ENCODE measurements at regions not wholly inside any gene's neighbourhood (a gene's known extent, or its start where the extent isn't known, plus 50 kb on each side); places are given as distances from the start of the nearest gene placed in this dataset.
"Not testable (repeated sequence)": the region's sequence is repeated elsewhere in the genome, so short reads cannot be mapped to it uniquely, and the experiment has no call there.

DNA sequence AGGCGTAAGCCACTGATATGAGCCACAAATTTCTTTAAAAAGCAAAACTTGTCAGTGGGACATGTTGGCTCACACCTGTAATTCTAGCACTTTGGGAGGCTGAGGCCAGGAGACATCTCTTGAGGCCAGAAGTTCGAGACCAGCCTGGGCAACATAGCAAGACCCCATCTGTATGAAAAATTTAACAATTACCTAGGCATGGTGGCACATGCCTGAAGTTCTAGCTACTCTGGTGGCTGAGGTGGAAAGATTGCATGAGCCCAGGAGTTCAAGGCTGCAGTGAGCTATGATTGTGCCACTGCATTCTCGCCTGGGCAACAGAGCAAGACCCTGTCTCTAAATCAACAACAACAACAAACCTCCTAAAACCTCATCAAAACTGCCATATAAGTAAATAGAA, 147.6 kb upstream of the BARHL2 start:
- H3K4me3 Mint-ChIP-seq, result no peak overlapping the region
- no peaks in the 10 kb centered on the region for H3K36me3 Mint-ChIP-seq
- H3K27ac Mint-ChIP-seq, result no peak overlapping the region
- peaks cover under 1% of the 10 kb centered on the region for H3K27me3 Mint-ChIP-seq
- intact Hi-C loops (cut with micrococcal nuclease), result no loop called here
- DNase-seq, result no peak
- ChIA-PET CTCF (no interaction called here), POLR2A (no interaction called here)
- no peaks in the 10 kb centered on the region for H3K9me3 Mint-ChIP-seq
- H3K4me1 Mint-ChIP-seq (ENCODE audit: low read depth), result no peaks in the 10 kb centered on the region

DNA sequence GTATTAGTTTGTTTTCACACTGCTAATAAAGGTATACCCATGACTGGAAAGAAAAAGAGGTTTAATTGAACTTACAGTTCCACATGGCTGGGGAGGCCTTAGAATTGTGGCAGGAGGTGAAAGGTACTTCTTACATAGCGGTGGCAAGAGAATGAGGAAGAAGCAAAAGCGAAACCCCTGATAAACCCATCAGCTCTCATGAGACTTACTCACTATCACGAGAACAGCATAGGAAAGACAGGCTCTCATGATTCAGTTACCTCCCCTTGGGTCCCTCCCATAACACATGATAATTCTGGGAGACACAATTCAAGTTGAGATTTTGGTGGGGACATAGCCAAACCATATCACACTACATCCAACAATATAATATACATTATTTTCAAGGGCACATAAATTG, 145.7 kb upstream of the BARHL2 start:
- no peaks in the 10 kb centered on the region for H3K4me1 Mint-ChIP-seq (ENCODE audit: low read depth)
- H3K36me3 Mint-ChIP-seq, result no peaks in the 10 kb centered on the region
- H3K27me3 Mint-ChIP-seq, result peaks cover 2% of the 10 kb centered on the region
- ChIA-PET CTCF (no interaction called here), POLR2A (no interaction called here)
- no peak for DNase-seq
- H3K9me3 Mint-ChIP-seq, result no peaks in the 10 kb centered on the region
- no peak overlapping the region for H3K27ac Mint-ChIP-seq
- intact Hi-C loops (cut with micrococcal nuclease), result no loop called here
- no peak overlapping the region for H3K4me3 Mint-ChIP-seq

DNA sequence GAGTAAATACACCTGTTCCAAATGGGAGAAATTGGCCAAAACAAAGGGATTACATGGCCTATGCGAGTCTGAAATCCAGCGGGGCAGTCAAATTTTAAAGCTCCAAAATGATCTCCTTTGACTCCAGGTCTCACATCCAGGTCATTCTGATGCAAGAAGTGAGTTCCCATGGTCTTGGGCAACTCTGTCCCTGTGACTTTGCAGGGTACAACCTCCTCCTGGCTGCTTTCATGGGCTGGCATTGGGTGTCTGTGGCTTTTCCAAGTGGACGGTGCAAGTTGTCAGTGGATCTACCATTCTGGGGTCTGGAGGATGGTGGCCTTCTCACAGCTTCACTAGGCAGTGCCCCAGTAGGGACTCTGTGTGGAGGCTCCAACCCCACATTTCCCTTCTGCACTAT, 144.3 kb upstream of the BARHL2 start:
- H3K4me3 Mint-ChIP-seq; CTCF ChIA-PET; H3K27ac Mint-ChIP-seq; H3K36me3 Mint-ChIP-seq; H3K9me3 Mint-ChIP-seq; H3K27me3 Mint-ChIP-seq; intact Hi-C loops (cut with micrococcal nuclease); DNase-seq; H3K4me1 Mint-ChIP-seq (ENCODE audit: low read depth); POLR2A ChIA-PET: not testable (repeated sequence)

DNA sequence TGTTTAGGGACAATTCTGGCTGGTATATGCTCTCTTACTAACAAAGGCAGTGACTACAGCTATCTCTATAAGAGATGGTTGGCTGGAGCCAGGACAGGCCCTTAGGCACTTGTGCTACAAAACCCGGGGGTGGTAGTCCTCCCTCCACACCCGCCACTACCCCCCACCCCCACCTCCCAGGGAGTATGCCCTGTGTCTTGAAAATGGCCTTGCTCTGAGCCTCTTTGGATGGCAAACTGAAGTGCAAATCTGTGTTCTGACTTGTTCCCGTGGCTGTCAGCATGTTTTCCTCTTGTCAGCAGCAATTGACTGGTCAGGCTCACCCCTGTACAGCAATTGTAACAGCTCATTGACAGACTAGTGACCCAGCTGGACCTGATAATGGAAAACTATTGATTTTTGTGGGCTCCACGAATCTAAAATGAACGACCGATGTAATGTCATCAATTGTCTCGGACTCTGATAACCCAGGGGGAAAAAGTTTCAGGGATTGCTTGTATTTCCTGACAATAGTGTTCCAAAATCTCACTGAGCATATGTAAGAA, 139.4 kb upstream of the BARHL2 start:
- Mint-ChIP-seq H3K27ac (no peak overlapping the region), H3K4me3 (no peak overlapping the region), H3K27me3 (peaks cover 20% of the 10 kb centered on the region), H3K9me3 (no peaks in the 10 kb centered on the region), H3K36me3 (no peaks in the 10 kb centered on the region), H3K4me1 (ENCODE audit: low read depth) (peaks cover 2% of the 10 kb centered on the region)
- intact Hi-C loops (cut with micrococcal nuclease), result no loop called here
- no peak for DNase-seq
- ChIA-PET POLR2A (no interaction called here), CTCF (no interaction called here)

DNA sequence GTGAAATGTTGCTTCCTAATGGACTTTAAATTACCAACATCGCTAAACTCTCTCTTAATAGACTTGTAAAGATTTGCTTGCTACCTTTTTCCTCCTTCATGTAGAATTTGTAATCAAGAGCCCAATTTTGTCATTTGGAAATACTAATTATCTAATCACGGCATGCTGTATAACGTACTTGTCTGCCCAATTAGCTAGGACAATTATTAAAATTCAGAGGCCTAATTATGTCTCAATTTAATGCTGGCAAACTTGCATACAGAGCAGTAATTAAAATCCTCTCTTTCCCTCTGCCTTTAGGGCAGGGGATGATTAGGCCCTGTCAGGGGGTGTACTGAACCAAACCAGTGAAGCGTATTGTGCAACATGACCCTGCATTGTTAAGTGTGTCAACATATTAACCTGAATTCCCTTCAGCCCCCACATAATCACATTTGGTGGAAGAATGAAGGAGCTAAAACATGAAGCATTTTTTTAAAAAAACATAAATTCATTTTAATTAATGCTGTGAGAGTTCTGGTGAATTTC, 137.4 kb upstream of the BARHL2 start:
- H3K4me1 Mint-ChIP-seq (ENCODE audit: low read depth), result peaks cover 6% of the 10 kb centered on the region
- intact Hi-C loops (cut with micrococcal nuclease), result loop anchor here (5.0 kb wide), 1 partner anchor 132 kb away; no protein-coding TSS in a partner anchor
- H3K27me3 Mint-ChIP-seq, result peaks cover 30% of the 10 kb centered on the region
- no peak for DNase-seq
- H3K27ac Mint-ChIP-seq, result no peak overlapping the region
- POLR2A ChIA-PET, result no interaction called here
- CTCF ChIA-PET, result interaction anchor here (0.7 to 1.1 kb wide), 2 partner anchors 239 to 312 kb away, joined by 3 to 4 read pairs; no protein-coding TSS in a partner anchor
- no peaks in the 10 kb centered on the region for H3K36me3 Mint-ChIP-seq
- no peaks in the 10 kb centered on the region for H3K9me3 Mint-ChIP-seq
- no peak overlapping the region for H3K4me3 Mint-ChIP-seq

DNA sequence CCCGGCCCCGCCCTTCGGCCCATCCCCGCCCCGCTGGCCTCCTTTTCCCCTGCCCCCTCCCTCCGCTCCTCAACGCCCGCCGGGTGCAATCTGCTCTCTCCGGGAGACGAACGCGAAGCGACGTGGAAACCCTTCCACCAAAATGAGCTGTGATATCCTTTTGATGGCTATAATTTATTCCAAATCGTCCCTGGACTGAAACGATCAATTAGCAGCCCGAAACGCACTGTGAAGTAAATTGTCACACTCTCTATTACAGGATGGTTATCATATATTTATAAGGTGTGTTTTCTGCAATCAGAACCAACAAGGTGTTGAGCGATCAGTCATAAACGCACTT, 134.6 kb upstream of the BARHL2 start:
- no peak for DNase-seq
- intact Hi-C loops (cut with micrococcal nuclease), result loop anchor here (2.0 to 5.0 kb wide), 2 partner anchors 129 to 171 kb away; partner anchors contain the start of gene ZNF644
- Mint-ChIP-seq H3K4me1 (ENCODE audit: low read depth) (peaks cover 6% of the 10 kb centered on the region), H3K9me3 (no peaks in the 10 kb centered on the region), H3K27ac (no peak overlapping the region), H3K27me3 (peaks cover 30% of the 10 kb centered on the region), H3K36me3 (no peaks in the 10 kb centered on the region), H3K4me3 (peak overlapping the region; percentile 64)
- CTCF ChIA-PET, result interaction anchor here (0.9 to 1.2 kb wide), 4 partner anchors 19 to 130 kb away, joined by 3 to 5 read pairs (median 3); no protein-coding TSS in a partner anchor
- POLR2A ChIA-PET, result no interaction called here

DNA sequence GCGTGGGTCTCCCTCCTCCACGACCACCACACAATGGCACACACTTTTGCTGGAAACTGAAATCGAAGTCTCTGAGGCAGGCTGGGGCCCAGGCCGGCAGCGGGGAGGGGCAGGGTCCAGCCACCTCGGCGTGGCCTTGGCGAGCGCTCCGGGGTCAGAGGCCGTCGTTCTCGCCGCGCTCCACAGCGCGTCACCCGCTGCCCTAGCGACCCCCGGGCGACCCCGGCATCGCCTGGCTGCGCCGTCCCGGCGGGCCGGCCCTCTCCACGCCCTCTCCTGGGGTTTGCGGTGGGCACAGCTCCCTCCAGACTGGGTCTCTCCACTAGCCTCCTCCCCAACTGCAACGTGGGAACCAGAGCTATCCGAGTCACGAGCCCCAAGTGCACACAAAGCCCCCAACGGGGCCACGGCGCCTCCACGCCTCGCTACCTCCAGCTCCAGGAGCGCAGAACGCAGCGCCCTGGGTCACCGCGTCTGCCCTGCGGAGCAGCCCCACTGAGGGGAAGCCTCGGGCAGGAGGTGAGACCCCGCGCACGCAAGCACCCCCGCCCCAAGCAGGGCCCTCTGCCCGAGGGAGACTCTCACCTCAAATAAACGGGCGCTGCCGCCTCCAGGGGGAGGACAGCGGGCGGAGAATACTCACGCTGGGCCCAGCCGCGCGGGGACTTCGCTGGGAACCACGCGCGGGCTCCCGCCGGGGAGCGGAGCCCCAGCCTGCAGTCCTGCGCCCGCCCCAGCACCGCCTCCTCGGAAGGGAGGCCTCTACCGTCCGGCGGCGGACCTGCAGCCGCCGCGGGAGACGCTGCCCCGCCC, 134.0 kb upstream of the BARHL2 start:
- Mint-ChIP-seq H3K9me3 (no peaks in the 10 kb centered on the region), H3K4me3 (peak overlapping the region; percentile 66), H3K27ac (no peak overlapping the region), H3K36me3 (no peaks in the 10 kb centered on the region), H3K27me3 (peaks cover 33% of the 10 kb centered on the region), H3K4me1 (ENCODE audit: low read depth) (peaks cover 6% of the 10 kb centered on the region)
- CTCF ChIA-PET, result interaction anchor here (0.7 to 1.2 kb wide), 6 partner anchors 19 to 171 kb away, joined by 3 to 5 read pairs (median 3); partner anchors contain the start of gene ZNF644
- DNase-seq, result peak; percentile 86
- POLR2A ChIA-PET, result no interaction called here
- intact Hi-C loops (cut with micrococcal nuclease), result loop anchor here (2.0 to 5.0 kb wide), 2 partner anchors 129 to 172 kb away; partner anchors contain the start of gene ZNF644

DNA sequence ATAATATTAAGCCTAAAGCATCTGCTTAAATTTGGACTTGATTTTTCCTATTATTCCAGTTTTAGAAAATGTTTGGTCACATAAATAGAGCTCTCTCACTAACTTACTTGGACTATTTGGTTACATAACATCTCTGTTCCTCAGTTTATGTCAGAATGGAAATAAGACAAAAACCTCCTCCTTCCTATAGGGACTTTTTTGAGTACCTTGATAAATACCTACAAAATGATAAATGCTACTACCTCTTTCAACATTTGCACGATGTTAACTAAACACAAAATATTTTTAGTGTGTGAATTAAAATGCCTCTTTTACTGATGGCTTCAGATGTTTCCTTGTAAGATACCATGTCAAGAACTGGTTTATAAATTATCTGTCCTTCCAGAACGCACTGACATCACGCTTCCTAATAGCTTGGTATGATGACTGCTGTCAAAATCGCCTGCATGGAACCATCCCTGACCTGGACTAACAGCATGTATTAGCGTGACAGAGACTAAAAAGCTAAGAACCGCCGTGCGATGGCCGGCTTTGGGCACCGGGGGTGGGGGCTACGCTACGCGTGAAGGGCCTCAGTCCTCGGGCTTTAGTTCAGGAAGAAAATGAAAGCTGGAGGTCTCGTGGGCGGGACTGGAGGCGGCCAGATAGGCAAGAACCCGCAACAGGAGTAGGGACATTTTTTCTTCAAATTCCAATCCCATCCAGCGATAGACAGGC, 133.2 kb upstream of the BARHL2 start:
- peak; percentile 11 for DNase-seq

DNA sequence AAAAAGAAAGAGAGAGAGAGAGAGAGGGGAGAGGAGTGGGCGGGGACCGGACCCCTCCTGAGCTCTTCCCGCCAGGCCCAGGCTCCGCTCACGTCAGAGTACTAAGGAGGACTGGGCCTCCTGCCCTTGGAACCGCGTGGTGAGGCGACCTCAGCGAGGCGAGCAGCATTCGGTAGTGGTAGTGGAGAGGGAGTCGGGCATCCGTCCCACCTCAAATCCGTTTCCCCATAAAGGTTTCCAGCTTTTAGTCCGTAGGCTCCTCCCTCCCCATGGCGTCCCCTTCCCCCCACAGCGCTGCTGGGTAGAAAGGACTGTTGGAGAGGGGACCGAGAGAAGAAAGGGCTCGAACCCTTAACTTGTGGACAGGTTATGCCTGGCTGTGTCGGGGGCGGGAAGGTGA, 124.4 kb upstream of the BARHL2 start:
- intact Hi-C loops (cut with micrococcal nuclease), result loop anchor here (10.0 kb wide), 1 partner anchor 123 kb away; no protein-coding TSS in a partner anchor
- ChIA-PET POLR2A (no interaction called here), CTCF (interaction anchor here (1.2 kb wide), 1 partner anchor 11 kb away, joined by 3 read pairs; no protein-coding TSS in a partner anchor)
- Mint-ChIP-seq H3K27me3 (peaks cover 71% of the 10 kb centered on the region), H3K4me1 (ENCODE audit: low read depth) (peaks cover 11% of the 10 kb centered on the region), H3K9me3 (no peaks in the 10 kb centered on the region), H3K27ac (no peak overlapping the region), H3K36me3 (no peaks in the 10 kb centered on the region), H3K4me3 (no peak overlapping the region)
- no peak for DNase-seq

More for the DNA sequence above, 133.2 kb upstream of the BARHL2 start:
- H3K4me3 Mint-ChIP-seq, result peak overlapping the region; percentile 66
- no peaks in the 10 kb centered on the region for H3K36me3 Mint-ChIP-seq
- intact Hi-C loops (cut with micrococcal nuclease), result loop anchor here (2.0 to 5.0 kb wide), 2 partner anchors 128 to 172 kb away; partner anchors contain the start of gene ZNF644
- peaks cover 6% of the 10 kb centered on the region for H3K4me1 Mint-ChIP-seq (ENCODE audit: low read depth)
- peaks cover 29% of the 10 kb centered on the region for H3K27me3 Mint-ChIP-seq
- no peaks in the 10 kb centered on the region for H3K9me3 Mint-ChIP-seq
- POLR2A ChIA-PET, result no interaction called here
- no peak overlapping the region for H3K27ac Mint-ChIP-seq
- CTCF ChIA-PET, result interaction anchor here (0.7 to 1.2 kb wide), 4 partner anchors 19 to 171 kb away, joined by 3 read pairs; partner anchors contain the start of gene ZNF644

DNA sequence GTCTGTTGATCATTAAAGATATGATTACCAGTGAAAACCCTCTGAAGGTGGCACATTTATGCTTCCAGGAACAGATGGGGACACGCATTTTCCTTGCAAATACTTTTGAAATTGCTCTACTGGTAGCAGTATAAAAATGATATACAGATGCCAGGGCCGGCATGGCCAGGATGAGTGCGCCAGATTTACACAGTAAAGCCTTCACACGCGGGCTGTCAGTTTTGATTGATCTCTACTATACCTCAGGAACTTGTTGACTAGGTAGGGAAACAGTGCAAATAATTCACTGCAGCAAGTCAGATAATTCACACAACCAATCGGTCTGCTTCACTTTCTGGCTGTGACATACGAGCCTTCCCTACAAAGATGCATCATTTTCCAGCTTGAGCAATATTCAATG, 123.2 kb upstream of the BARHL2 start:
- ChIA-PET POLR2A (no interaction called here), CTCF (interaction anchor here (0.6 kb wide), 1 partner anchor 13 kb away, joined by 3 read pairs; no protein-coding TSS in a partner anchor)
- Mint-ChIP-seq H3K4me3 (no peak overlapping the region), H3K9me3 (no peaks in the 10 kb centered on the region), H3K27me3 (peaks cover 71% of the 10 kb centered on the region), H3K27ac (no peak overlapping the region), H3K36me3 (no peaks in the 10 kb centered on the region), H3K4me1 (ENCODE audit: low read depth) (peaks cover 17% of the 10 kb centered on the region)
- no peak for DNase-seq
- intact Hi-C loops (cut with micrococcal nuclease), result loop anchor here (10.0 kb wide), 1 partner anchor 124 kb away; no protein-coding TSS in a partner anchor

DNA sequence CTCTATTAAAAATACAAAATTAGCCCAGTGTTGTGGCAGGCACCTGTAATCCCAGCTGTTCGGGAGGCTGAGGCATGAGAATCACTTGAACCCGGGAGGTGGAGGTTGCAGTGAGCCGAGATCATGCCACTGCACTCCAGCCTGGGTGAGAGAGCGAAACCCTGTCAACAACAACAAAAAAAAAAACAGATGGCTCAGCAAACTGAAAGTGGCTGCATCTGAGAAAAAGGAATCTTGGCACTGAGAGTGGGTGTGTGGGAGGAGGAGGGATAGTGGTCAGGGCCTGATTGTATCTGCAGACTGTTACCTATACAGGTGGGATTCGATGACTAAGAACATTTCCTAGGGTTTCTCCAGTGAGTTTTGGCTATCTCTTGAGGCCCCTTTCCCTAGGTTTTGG, 122.2 kb upstream of the BARHL2 start:
- Mint-ChIP-seq H3K4me1 (ENCODE audit: low read depth) (peaks cover 27% of the 10 kb centered on the region), H3K9me3 (no peaks in the 10 kb centered on the region), H3K4me3 (no peak overlapping the region), H3K27me3 (peaks cover 76% of the 10 kb centered on the region), H3K27ac (no peak overlapping the region), H3K36me3 (no peaks in the 10 kb centered on the region)
- intact Hi-C loops (cut with micrococcal nuclease), result loop anchor here (10.0 kb wide), 3 partner anchors 285 to 1065 kb away; no protein-coding TSS in a partner anchor
- ChIA-PET CTCF (no interaction called here), POLR2A (no interaction called here)
- DNase-seq, result no peak

DNA sequence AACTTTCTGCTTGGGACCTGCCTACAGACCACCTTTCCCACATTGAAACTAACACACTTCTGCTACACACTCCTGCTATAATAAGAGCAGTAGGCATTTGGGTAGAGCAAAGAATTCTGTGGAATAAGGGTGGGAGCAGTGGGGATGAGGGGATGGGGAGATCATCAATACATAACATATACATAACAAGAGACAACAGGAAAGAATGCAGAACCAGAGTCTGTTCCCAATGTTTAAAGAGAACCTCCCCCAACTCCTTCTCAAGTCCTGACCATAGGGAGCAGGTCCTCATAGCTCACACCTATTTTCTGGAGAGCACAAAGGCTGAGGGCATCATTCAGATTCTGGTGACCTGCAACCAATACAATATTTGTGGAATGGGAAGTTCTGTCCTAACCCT, 121.6 kb upstream of the BARHL2 start:
- Mint-ChIP-seq H3K4me3 (no peak overlapping the region), H3K36me3 (no peaks in the 10 kb centered on the region), H3K4me1 (ENCODE audit: low read depth) (peaks cover 27% of the 10 kb centered on the region), H3K9me3 (no peaks in the 10 kb centered on the region), H3K27me3 (peaks cover 78% of the 10 kb centered on the region), H3K27ac (no peak overlapping the region)
- ChIA-PET POLR2A (no interaction called here), CTCF (no interaction called here)
- intact Hi-C loops (cut with micrococcal nuclease), result loop anchor here (10.0 kb wide), 3 partner anchors 286 to 1066 kb away; no protein-coding TSS in a partner anchor
- DNase-seq, result no peak
